Endothelial cell of umbilical vein (primary cell): ENCODE measurements at regions not wholly inside any gene's neighbourhood (a gene's known extent, or its start where the extent isn't known, plus 50 kb on each side); places are given as distances from the start of the nearest gene placed in this dataset.

Experiments
- BruUV-seq: library from RNA; stranded (reverse); fragments of 400-500 nt; replicated peaks from 2 replicates; lab custom pipeline; 2021; lab: Mats Ljungman, UMichigan
- CTCF ChIA-PET: fragments of 300-600, 350-600 bp; sonication (Branson Sonifier 250); formaldehyde crosslinking; loops from one replicate; lab custom pipeline; 2021; ENCODE audit warnings: antibody characterized with exemption, inconsistent platforms; lab: Charles Lee
- POLR2A ChIA-PET: fragments of 300-600, 350-600 bp; sonication (Branson Sonifier 250); formaldehyde crosslinking; loops from one replicate; lab custom pipeline; 2021; ENCODE audit warnings: antibody characterized with exemption, inconsistent platforms; lab: Charles Lee
- DNase-seq: peaks from one replicate; pipeline ENCODE4 v3.0.0-alpha.2; 2011; ENCODE audit warnings: low read depth, low spot score
- FAIRE-seq: peaks from 2 replicates; lab custom pipeline; 2011; peaks lifted over from hg19 to GRCh38; lab: Jason Lieb, UNC
- H2AFZ ChIP-seq: 2 replicates; pipeline ENCODE4 v1.6.0; 2012; ENCODE audit warnings: low read depth, low read length, control low read depth, inconsistent platforms
- H3K27ac ChIP-seq: 2 replicates; pipeline ENCODE4 v1.5.1; 2011; ENCODE audit warnings: low read depth, mild to moderate bottlenecking, control low read depth, low read length, moderate library complexity; ENCODE audit not compliant: insufficient read depth
- H3K27me3 ChIP-seq, 2 experiments: 2 replicates each; pipeline versions ENCODE4 v1.6.0 to v1.6.1; 2011; ENCODE audit warnings: low read length in 2 of 2, mixed read lengths in 1 of 2; ENCODE audit not compliant: control insufficient read depth in 2 of 2, insufficient read depth in 2 of 2
- H3K36me3 ChIP-seq, 2 experiments: 2 replicates in 1 of 2; 3 replicates in 1 of 2; pipeline ENCODE4 v1.5.1; 2011; ENCODE audit warnings: low read length in 2 of 2, mild to moderate bottlenecking in 1 of 2, moderate library complexity in 1 of 2; ENCODE audit not compliant: control insufficient read depth in 2 of 2, insufficient read depth in 2 of 2; ENCODE audit errors: extremely low read depth in 1 of 2
- H3K4me1 ChIP-seq: 3 replicates; pipeline ENCODE4 v1.5.1; 2011; ENCODE audit warnings: mild to moderate bottlenecking, low read length; ENCODE audit not compliant: control insufficient read depth, insufficient read depth; ENCODE audit errors: extremely low read depth
- H3K4me2 ChIP-seq: 2 replicates; pipeline ENCODE4 v1.6.1; 2011; ENCODE audit warnings: low read length, control low read depth, mixed read lengths; ENCODE audit not compliant: insufficient read depth
- H3K4me3 ChIP-seq, 3 experiments: fragments of 200-600 bp in 1 of 3; sonication (generic), shearing (Covaris generic) in 1 of 3; replicated peaks in 1 of 3; 2 replicates each; pipeline ENCODE4 v1.5.1; 2011 to 2016; ENCODE audit warnings: control low read depth in 3 of 3, low read length in 3 of 3, mild to moderate bottlenecking in 2 of 3, inconsistent platforms in 1 of 3, low read depth in 1 of 3, moderate library complexity in 1 of 3; ENCODE audit not compliant: insufficient read depth in 1 of 3
- H3K79me2 ChIP-seq: 2 replicates; pipeline ENCODE4 v1.6.0; 2012; ENCODE audit warnings: low read length, inconsistent platforms; ENCODE audit not compliant: control insufficient read depth, insufficient read depth
- H3K9ac ChIP-seq: replicated peaks from 2 replicates; pipeline ENCODE3; 2011; ENCODE audit warnings: low read length, control low read depth; ENCODE audit not compliant: insufficient read depth; ENCODE audit errors: extremely low read depth
- H3K9me1 ChIP-seq: replicated peaks from 3 replicates; pipeline ENCODE4 v1.6.0; 2011; ENCODE audit warnings: mild to moderate bottlenecking, low read length; ENCODE audit not compliant: control insufficient read depth, insufficient read depth; ENCODE audit errors: extremely low read depth
- H3K9me3 ChIP-seq: replicated peaks from 2 replicates; pipeline ENCODE4 v1.5.1; 2012; ENCODE audit warnings: low read length, inconsistent platforms; ENCODE audit not compliant: control insufficient read depth, insufficient read depth
- H4K20me1 ChIP-seq: replicated peaks from 2 replicates; pipeline ENCODE3; 2011; ENCODE audit warnings: mild to moderate bottlenecking, low read length; ENCODE audit not compliant: control insufficient read depth, insufficient read depth; ENCODE audit errors: extremely low read depth
- CTCF ChIP-seq, 2 donors: IDR thresholded peaks; 1 replicate in 1 of 2; 2 replicates in 1 of 2; pipeline ENCODE4 v1.5.1; 2011; ENCODE audit warnings: low read length in 2 of 2, mild to moderate bottlenecking in 2 of 2, moderate library complexity in 2 of 2, control low read depth in 1 of 2, inconsistent platforms in 1 of 2, low read depth in 1 of 2; ENCODE audit not compliant: insufficient read depth in 1 of 2; ENCODE audit errors: extremely low read depth in 1 of 2
- EZH2 ChIP-seq: IDR thresholded peaks from 2 replicates; pipeline ENCODE4 v1.6.1; 2012; ENCODE audit warnings: borderline replicate concordance, low read depth, mild to moderate bottlenecking, moderate library complexity, low read length, inconsistent platforms; ENCODE audit not compliant: severe bottlenecking
- FOS ChIP-seq: IDR thresholded peaks from 2 replicates; pipeline ENCODE4 v1.6.1; 2011; ENCODE audit warnings: mild to moderate bottlenecking, low read length, moderate library complexity, borderline replicate concordance; ENCODE audit not compliant: insufficient read depth
- GATA2 ChIP-seq: IDR thresholded peaks from 2 replicates; pipeline ENCODE4 v1.7.0; 2011; ENCODE audit warnings: low read depth, mild to moderate bottlenecking, moderate library complexity, mixed read lengths, low read length; ENCODE audit not compliant: insufficient read length, insufficient read depth
- JUN ChIP-seq: IDR thresholded peaks from 2 replicates; pipeline ENCODE4 v1.6.1; 2011; ENCODE audit warnings: borderline replicate concordance, low read depth; ENCODE audit not compliant: insufficient read length, insufficient read depth
- MYC ChIP-seq: IDR thresholded peaks from one replicate; pipeline ENCODE4 v1.6.1; 2011; ENCODE audit warnings: mild to moderate bottlenecking, low read depth, low read length
- POLR2A ChIP-seq: IDR thresholded peaks from 2 replicates; pipeline ENCODE4 v1.6.1; 2012; ENCODE audit warnings: low read depth, mild to moderate bottlenecking, control low read depth, low read length
- POLR2AphosphoS5 ChIP-seq: IDR thresholded peaks from 2 replicates; pipeline ENCODE4 v1.6.1; 2012; ENCODE audit warnings: low read depth, mild to moderate bottlenecking, control low read depth, low read length, moderate library complexity; ENCODE audit not compliant: insufficient read depth
- dilution Hi-C: fragments of 300-500 bp; cut with MboI; formaldehyde crosslinking; loops from one replicate; pipeline ENCODE4 v1.15.0; 2019; ENCODE audit warnings: low sequenced_read_pairs; ENCODE audit not compliant: extremely low pct_ligation_motif_present
- intact Hi-C: fragments of 100-400 bp; cut with micrococcal nuclease; formaldehyde crosslinking; loops from one replicate; pipeline ENCODE4 v1.10.0; 2022
- TF ChIP-seq, protein P1 (sequence below): IDR thresholded peaks from 2 replicates; pipeline ENCODE4 v1.6.1; 2011; ENCODE audit not compliant: insufficient read depth, insufficient read length

DNA sequence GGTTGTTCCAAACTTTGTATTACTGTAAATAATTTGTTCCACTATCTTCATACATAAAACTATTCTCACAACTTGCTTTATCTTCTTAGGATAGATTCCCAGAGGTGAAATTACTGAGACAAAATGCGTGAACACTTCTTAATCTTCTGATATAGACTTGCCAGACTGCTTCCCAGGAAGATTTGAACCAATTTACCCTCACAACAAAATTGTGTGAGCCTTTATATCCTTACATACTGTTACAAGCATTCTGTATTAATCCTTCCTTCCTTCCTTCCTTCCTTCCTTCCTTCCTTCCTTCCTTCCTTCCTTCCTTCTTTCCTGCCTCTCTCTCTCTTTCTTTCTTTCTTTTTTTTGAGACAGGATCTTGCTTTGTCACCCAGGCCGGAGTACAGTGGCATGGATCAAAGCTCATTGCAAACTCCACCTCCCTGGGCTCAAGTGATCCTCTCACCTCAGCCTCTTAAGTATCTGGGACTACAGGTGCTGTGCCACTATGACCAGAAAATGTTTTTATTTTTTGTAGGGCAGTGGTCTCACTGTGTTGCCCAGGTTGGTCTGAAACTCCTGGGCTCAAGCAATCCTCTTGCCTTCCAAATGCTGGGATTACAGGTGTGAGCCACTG lies 57.1 kb upstream of the SSR3 start:
- H3K36me3 ChIP-seq, result no peaks in the 10 kb centered on the region
- peaks cover 11% of the 10 kb centered on the region for H3K4me1 ChIP-seq
- intact Hi-C loops, result no loop called here
- H3K27me3 ChIP-seq, result no peaks in the 10 kb centered on the region
- dilution Hi-C loops, result no loop called here
- FAIRE-seq, result no peak
- no TSS peak for BruUV-seq
- no peaks in the 10 kb centered on the region for H4K20me1 ChIP-seq
- no peaks in the 10 kb centered on the region for H3K9me3 ChIP-seq
- POLR2A ChIA-PET, result no interaction called here
- H3K9ac ChIP-seq, result no peak overlapping the region
- H2AFZ ChIP-seq, result no peak overlapping the region
- no peak overlapping the region for H3K27ac ChIP-seq
- CTCF ChIA-PET, result interaction anchor here (0.5 kb wide), 1 partner anchor 15 kb away, joined by 3 read pairs; no protein-coding TSS in a partner anchor
- H3K4me3 ChIP-seq, result no peak overlapping the region
- no peaks in the 10 kb centered on the region for H3K79me2 ChIP-seq
- DNase-seq, result no peak
- H3K9me1 ChIP-seq, result no peaks in the 10 kb centered on the region
- H3K4me2 ChIP-seq, result no peak overlapping the region
- TF ChIP-seq EZH2 (no peak), POLR2A (no peak), GATA2 (no peak), FOS (no peak), JUN (no peak), CTCF (IDR thresholded peaks at IDR 0.05; ENCODE audit: extremely low read depth in 1 of 2, insufficient read depth in 1 of 2, low read depth in 1 of 2, low read length in 2 of 2) (no peak), MYC (no peak), POLR2AphosphoS5 (no peak)
- TF ChIP-seq, protein P1, sequence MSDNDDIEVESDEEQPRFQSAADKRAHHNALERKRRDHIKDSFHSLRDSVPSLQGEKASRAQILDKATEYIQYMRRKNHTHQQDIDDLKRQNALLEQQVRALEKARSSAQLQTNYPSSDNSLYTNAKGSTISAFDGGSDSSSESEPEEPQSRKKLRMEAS, result no peak
